PC-9 (cell line): ENCODE measurements at regions not wholly inside any gene's neighbourhood (a gene's known extent, or its start where the extent isn't known, plus 50 kb on each side); places are given as distances from the start of the nearest gene placed in this dataset.

ENCODE experiments used
- EZH2 ChIP-seq: fragments of 200-600 bp; sonication (generic); IDR thresholded peaks from 2 replicates; pipeline ENCODE4 v1.8.0; 2017; ENCODE audit warnings: antibody characterized with exemption, low read depth
- TF ChIP-seq, protein P1 (sequence below): fragments of 200-600 bp; sonication (generic); conservative IDR thresholded peaks from 2 replicates; pipeline ENCODE4 v1.6.1; 2017; ENCODE audit warnings: mixed run types, antibody characterized with exemption, mild to moderate bottlenecking, moderate library complexity

DNA sequence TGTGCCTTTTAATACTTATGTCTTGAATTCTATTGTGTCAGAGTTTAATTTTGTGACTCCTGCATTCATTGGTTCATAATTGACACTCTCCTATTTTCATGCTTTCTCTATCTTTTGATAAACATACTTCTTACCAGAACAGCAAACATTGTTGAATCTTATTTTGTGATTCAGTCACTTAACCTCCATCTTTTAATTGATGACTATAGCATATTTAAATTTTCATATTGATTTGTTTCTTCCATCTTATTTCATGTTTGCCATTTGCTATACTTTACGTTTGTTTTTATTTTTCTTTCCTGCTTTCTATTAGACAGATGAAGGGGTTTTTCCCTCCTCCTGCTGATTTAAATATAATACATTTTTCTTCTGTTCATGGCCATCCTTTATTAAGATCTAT lies 115.5 kb upstream of the FAM9A start:
- TF ChIP-seq, protein P1, sequence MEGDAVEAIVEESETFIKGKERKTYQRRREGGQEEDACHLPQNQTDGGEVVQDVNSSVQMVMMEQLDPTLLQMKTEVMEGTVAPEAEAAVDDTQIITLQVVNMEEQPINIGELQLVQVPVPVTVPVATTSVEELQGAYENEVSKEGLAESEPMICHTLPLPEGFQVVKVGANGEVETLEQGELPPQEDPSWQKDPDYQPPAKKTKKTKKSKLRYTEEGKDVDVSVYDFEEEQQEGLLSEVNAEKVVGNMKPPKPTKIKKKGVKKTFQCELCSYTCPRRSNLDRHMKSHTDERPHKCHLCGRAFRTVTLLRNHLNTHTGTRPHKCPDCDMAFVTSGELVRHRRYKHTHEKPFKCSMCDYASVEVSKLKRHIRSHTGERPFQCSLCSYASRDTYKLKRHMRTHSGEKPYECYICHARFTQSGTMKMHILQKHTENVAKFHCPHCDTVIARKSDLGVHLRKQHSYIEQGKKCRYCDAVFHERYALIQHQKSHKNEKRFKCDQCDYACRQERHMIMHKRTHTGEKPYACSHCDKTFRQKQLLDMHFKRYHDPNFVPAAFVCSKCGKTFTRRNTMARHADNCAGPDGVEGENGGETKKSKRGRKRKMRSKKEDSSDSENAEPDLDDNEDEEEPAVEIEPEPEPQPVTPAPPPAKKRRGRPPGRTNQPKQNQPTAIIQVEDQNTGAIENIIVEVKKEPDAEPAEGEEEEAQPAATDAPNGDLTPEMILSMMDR = no peak
- no peak for TF ChIP-seq EZH2
